ENCODE measurements at regions not wholly inside any gene's neighbourhood (a gene's known extent, or its start where the extent isn't known, plus 50 kb on each side); places are given as distances from the start of the nearest gene placed in this dataset.

DNA sequence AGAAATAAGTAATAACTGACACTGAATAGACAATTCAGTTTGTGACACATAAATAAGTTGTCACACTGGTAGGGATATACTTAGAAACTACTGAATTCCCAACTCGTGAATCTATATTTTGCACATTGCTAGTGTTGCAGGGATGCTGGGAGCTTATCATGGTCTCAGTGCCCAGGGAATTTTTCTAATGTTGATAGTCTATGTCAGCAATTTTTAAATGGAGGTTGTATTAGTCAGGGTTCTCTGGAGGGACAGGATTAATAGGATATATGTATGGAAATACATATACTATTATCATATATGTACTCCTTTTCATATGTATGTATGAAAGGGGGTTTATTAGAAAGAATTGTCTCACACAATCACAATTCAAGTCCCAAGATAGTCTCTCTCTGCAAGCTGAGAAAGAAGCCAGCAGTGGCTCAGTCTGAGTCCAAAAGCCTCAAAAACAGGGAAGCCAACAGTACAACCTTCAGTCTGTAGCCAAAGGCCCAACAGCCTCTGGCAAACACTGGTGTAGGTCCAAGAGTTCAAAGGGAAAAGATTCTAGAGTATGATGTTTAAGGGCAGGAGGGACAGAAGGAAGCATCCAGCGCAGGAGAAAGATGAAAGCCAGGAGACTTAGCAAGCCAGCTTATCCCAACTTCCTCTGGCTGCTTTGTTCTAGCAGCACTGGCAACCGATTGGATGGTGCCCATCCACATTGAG is 980.9 kb upstream of the GJE1 start:
- TF ChIP-seq JUND (IDR thresholded peaks at IDR 0.05; ENCODE audit: borderline replicate concordance, low read depth, low read length): no peak
- TF ChIP-seq JUND (tag; IDR thresholded peaks at IDR 0.05; ENCODE audit: borderline replicate concordance, low read depth, low read length): no peak
- TF ChIP-seq, protein P1, sequence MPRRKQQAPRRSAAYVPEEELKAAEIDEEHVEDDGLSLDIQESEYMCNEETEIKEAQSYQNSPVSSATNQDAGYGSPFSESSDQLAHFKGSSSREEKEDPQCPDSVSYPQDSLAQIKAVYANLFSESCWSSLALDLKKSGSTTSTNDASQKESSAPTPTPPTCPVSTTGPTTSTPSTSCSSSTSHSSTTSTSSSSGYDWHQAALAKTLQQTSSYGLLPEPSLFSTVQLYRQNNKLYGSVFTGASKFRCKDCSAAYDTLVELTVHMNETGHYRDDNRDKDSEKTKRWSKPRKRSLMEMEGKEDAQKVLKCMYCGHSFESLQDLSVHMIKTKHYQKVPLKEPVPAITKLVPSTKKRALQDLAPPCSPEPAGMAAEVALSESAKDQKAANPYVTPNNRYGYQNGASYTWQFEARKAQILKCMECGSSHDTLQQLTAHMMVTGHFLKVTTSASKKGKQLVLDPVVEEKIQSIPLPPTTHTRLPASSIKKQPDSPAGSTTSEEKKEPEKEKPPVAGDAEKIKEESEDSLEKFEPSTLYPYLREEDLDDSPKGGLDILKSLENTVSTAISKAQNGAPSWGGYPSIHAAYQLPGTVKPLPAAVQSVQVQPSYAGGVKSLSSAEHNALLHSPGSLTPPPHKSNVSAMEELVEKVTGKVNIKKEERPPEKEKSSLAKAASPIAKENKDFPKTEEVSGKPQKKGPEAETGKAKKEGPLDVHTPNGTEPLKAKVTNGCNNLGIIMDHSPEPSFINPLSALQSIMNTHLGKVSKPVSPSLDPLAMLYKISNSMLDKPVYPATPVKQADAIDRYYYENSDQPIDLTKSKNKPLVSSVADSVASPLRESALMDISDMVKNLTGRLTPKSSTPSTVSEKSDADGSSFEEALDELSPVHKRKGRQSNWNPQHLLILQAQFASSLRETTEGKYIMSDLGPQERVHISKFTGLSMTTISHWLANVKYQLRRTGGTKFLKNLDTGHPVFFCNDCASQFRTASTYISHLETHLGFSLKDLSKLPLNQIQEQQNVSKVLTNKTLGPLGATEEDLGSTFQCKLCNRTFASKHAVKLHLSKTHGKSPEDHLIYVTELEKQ (CRISPR knock-in tag; IDR thresholded peaks at IDR 0.05): no peak
- no peak for TF ChIP-seq NR2F6 (CRISPR knock-in tag; IDR thresholded peaks at IDR 0.05)
- TF ChIP-seq EP300 (IDR thresholded peaks at IDR 0.05; ENCODE audit: low read length): no peak
- TF ChIP-seq, protein P2, sequence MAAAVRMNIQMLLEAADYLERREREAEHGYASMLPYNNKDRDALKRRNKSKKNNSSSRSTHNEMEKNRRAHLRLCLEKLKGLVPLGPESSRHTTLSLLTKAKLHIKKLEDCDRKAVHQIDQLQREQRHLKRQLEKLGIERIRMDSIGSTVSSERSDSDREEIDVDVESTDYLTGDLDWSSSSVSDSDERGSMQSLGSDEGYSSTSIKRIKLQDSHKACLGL (CRISPR knock-in tag; IDR thresholded peaks at IDR 0.05; ENCODE audit: borderline replicate concordance, poor library complexity, severe bottlenecking): no peak
- TF ChIP-seq, protein P3, sequence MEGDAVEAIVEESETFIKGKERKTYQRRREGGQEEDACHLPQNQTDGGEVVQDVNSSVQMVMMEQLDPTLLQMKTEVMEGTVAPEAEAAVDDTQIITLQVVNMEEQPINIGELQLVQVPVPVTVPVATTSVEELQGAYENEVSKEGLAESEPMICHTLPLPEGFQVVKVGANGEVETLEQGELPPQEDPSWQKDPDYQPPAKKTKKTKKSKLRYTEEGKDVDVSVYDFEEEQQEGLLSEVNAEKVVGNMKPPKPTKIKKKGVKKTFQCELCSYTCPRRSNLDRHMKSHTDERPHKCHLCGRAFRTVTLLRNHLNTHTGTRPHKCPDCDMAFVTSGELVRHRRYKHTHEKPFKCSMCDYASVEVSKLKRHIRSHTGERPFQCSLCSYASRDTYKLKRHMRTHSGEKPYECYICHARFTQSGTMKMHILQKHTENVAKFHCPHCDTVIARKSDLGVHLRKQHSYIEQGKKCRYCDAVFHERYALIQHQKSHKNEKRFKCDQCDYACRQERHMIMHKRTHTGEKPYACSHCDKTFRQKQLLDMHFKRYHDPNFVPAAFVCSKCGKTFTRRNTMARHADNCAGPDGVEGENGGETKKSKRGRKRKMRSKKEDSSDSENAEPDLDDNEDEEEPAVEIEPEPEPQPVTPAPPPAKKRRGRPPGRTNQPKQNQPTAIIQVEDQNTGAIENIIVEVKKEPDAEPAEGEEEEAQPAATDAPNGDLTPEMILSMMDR (IDR thresholded peaks at IDR 0.05 in 2 of 3, conservative IDR thresholded peaks at IDR 0.05 in 1 of 3; ENCODE audit: insufficient read depth in 2 of 3, low read depth in 1 of 3, low read length in 3 of 3): no peak
- no peak for TF ChIP-seq ZNF780A (CRISPR knock-in tag; IDR thresholded peaks at IDR 0.05)
- TF ChIP-seq POLR2AphosphoS5 (IDR thresholded peaks at IDR 0.05; ENCODE audit: control insufficient read depth, insufficient read depth, low read depth, low read length): no peak
- no peak for TF ChIP-seq SETDB1 (IDR thresholded peaks at IDR 0.05; ENCODE audit: low read length)

Measured in K562 (cell line).